Activated CD4-positive, alpha-beta T cell treated with anti-CD3 and anti-CD28 coated beads for 4 hours (primary cell): ENCODE measurements at regions not wholly inside any gene's neighbourhood (a gene's known extent, or its start where the extent isn't known, plus 50 kb on each side); places are given as distances from the start of the nearest gene placed in this dataset.
"Not testable (repeated sequence)": the region's sequence is repeated elsewhere in the genome, so short reads cannot be mapped to it uniquely, and the experiment has no call there.

Source experiments
- DNase-seq, 2 donors: peaks; one replicate each; pipeline ENCODE4 v3.0.0-alpha.2; 2020

DNA sequence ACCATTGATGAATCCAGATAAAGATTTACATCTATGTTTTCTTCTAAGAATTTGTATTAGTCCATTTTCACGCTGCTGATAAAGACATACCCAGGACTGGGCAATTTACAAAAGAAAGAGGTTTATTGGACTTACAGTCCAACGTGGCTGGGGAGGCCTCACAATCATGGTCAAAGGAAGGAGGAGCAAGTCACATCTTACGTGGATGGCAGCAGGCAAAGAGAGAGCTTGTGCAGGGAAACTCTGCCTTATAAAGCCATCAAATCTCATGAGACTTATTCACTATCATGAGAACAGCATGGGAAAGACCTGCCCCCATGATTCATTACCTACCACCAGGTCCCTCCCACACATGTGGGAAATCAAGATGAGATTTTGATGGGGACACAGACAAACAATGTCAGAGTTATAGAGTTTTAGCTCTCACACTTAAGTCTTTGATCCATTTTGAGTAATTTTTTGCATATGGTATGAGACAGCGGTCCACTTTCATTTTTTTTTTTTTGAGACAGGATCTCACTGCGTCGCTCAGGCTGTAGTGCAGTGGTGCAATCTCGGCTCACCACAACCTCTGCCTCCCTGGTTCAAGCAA is 53.5 kb upstream of the JADE2 start:
- DNase-seq, result not testable (repeated sequence)

DNA sequence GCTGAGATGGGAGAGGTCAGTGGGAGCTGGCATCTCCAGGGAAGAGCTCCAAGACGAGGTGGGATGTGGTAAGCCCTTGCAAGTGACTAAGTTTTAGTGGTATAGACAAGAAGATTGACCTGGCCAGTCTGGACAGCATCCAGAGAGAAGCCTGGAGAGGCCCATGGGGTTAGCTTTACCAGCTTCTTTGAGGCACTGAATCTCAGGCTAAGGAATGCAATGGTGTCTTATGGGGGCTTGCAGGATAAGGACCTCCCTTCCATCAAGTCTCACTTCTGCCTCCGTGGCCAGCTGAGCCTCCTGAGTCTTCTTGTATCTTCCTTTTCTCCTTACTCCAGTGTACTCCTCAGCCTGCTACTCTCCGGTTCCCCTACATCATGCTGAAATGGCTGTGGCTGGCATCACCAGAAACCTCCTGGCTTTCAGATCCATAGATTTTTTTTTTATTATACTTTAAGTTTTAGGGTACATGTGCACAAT is 56.5 kb upstream of the JADE2 start:
- DNase-seq, result no peak

DNA sequence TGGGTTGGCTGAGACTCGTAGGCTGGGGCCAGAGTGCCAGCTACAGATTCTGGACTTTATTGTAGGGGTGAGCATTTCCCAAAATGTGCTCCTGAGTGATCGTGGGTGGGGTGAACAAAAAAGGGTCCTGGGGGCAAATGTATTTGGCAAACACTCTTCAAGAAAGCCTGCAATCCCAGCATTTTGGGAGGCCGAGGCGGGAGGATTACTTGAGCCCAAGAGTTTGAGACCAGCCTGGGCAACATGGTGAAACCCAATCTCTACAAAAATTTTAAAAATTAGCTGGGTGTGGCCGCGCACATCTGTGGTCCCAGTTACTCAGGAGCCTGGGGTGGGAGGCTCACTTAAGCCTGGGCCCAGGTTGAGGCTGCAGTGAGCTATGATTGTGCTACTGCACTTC is 55.5 kb upstream of the CDKN2AIPNL start:
- no peak for DNase-seq

DNA sequence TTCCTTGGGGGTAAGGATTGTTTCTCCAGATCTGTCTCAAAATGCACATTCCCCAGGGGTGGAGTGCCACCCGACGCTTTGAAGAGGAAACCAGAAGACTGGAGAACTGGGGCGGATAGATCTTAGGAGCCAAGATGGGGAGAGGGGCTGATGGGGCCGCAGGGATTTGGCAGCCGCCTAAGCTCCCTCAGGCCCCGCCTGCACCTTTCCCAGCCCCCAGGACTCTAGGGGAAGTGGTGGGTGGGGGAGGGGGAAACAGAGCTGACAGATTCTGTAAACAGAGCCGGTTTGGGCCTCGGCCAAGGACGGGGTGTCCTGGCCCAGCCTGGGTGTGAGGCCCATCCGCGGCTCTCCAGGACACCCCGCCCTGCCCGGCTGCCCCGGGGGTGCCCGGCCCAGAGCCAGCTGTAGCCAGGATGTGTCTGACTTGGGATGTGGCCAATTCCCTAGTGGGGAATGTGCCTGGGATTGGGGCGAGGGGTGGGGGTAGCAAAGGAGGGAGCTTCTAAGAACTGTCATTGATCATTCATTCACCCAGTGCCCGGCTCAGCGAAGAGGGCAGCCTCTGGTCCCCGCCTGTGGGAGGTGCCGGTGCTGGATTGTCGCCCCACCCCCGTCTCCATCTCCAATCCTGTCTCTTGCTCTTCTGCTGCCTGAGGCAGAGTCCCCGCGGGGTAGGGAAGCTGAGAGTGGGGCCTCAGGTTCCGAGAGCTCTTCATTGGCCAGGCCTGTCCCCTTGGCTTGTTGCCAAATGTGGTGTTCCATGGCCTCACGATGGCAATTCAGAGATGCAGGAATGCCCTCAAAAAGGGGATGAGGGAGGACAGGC is 54.8 kb upstream of the CDKN2AIPNL start:
- DNase-seq, result peak; percentile 26 to 29

DNA sequence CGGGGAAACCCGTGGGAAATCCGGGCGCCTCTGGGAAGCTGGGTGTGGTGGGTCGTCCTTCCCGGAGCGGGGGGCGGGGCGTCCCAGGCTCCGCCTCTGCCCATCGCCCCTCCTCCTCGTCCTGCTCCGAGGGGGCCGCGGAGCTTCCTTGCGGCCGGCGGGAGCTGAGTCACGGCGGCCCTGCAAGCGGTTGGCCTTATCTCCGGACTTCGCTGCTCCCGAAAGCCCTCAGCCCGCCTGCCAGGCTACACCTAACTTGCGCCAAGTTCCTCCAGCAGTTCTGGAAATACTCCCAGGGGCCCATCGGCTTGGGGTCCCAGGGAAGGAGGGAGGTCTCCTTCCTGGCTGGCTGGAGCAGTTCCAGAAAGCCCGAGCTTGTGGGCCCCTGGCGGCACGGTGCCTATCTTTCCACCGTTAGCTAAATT is 54.1 kb upstream of the CDKN2AIPNL start:
- peak; percentile 33 to 44 for DNase-seq

DNA sequence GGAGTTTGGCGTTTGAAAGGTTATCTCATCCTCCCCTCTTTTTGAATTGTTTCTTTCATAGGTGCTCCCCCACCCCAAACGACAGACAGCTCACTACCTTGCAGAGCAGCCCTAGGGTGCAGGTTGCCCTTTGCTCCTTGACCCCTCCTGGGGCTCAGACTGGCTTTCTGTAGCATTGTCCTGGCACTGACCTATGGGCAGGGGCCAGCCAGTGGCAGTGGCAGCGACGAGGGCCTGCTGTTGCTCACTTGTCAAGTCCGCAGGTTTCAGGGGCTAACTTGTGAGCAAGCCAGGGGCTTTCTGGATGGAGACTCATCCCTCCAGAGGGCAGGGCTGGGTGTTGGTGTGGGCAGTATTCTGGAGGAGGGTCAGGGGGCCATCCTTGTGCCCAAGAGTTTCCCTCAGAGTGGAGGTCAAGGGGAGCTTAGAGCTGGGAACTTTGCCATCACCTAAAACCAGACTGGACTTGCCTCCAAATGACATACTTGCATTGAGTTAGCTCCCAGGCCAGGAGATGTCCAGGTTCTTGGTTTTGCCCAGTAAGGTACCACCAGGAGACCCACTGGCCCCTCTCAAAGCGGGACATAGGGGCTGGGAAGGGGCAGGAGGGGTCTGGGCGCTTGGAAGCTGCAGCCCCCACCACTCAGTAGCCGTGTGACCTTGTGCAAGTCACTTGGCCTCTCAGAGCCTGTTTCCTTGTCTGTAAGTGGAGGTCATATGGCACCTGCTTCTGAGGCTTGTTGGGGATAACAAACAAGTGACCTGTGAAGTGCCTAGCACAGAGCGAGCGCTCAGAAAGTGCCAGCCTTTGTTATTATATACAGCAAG is 53.5 kb upstream of the CDKN2AIPNL start:
- no peak for DNase-seq

DNA sequence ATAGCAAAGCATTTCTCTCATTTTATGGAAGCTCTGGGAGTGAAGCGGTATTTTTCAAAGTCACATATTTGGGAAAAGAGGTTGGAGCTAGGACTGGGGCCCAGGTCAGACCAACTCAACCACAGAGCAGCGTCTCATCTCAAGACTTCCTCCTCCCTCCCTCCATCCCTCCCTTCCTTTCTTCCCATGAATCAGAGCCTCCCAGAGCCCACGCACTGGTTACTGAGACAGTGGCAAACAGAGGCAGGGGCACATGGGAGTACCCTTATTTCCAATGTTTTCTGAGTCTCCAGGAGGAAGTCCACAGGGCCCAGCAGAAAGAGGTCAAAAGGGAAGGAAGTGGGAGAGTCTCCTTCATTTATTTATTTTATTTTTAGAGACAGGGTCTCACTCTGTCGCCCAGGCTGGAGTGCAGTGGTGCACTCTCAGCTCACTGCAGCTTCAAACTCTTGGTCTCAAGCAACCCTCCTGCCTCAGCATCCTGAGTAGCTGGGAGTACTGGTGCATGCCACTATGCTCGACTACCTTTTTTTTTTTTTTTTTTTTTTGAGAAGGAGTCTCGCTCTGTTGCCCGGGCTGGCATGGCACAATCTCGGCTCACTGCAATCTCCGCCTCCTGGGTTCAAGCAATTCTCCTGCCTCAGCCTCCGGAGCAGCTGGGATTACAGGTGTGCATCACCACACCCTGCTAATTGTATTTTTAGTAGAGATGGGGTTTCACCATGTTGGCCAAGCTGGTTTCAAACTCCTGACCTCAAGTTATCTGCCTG is 52.5 kb upstream of the CDKN2AIPNL start:
- no peak for DNase-seq

DNA sequence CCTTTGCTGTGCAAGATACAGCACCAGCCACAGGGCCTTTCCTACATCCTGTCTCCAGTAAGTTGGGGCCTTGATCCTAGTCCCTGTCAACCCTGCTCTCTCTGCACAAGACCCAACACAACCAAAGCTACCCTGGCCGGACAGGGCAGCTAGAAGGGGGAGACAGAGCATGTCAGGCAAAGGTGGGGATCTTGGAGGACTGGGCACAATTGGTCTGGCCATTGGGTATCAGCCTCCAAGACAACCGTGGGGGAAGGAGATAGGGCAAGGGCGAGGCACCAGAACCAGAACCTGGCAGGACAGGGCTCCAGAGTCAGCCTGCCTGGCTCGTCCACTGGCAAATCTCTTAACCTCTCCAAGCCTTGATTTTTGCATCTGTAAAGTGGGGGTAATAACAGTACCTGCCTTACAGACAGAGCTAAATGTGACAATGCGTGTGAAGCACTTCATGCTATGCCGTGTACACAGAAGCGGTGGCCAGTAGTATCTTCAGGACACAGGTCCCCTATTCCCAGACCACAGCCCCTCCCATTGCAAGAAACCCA is 51.6 kb upstream of the CDKN2AIPNL start:
- no peak for DNase-seq

DNA sequence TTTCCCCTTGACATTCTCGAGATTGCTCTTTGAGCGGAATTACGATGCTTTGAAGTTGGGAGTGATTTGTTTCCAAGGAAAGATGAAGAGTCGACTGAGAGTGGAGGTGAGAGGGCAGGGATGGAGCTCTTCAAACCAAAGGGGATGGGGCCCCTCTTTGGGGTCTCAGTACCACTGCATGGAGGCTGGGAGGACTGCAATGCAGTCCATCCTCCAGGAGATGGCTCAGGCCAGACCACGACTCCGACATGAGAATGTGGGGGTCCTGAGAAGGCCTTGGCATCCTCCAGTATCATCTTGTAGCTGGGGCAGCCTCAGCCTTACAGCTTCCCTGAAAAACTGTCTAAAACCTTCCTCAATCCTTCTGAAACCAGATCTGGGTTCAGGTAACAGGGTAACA is 51.1 kb upstream of the CDKN2AIPNL start:
- no peak for DNase-seq

DNA sequence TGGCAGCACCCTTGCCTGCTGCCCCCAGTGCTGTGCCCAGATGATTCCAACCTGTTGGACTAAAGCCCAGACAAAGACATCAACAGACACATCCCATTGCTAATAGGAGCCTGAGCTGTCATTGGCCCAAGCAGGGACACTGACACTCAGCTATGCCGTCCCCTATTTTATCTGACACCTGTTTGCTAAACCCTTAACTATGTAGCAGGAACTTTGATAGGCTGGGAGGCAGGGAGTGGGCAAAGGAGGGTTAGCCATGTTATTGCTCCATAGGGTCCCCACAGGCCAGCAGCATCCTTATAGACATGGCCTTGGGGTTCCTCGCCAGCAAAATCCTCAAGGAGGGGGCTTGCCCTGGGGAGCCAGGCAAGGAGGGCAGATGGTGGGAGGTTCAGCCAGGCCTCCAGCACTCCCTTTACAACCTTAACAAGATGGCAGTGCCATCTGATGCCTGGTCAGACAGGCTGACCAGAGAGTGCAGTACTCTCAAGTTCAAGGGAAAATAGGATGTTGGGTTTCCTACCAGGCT is 50.4 kb upstream of the CDKN2AIPNL start:
- DNase-seq, result no peak
